ENCODE measurements at regions not wholly inside any gene's neighbourhood (a gene's known extent, or its start where the extent isn't known, plus 50 kb on each side); places are given as distances from the start of the nearest gene placed in this dataset.

DNA sequence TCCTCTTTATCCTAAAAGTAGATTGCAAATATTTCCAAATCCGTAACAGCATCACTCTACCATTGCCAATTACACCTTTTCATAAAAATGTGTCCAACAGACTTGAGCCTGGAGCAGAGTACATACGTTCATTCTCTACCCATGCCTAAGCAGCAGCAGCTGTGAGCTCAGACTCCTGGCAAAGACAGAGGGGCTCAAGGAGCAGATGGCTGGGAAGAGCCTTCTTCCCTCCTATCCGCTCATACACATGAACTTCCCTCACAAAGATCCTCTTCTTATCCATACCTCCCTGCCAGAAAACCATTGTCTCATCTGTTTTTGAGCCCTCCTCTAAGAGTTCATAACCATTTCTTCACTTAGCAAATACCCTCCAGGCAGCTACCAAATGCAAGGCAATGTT lies 164.3 kb upstream of the ARL4C start:
- H2AFZ ChIP-seq (ENCODE audit: insufficient read depth, low read length, poor library complexity), result no peak overlapping the region
- H2AK5ac ChIP-seq (ENCODE audit: low read length), result no peak overlapping the region
- H2BK12ac ChIP-seq (ENCODE audit: low read length), result no peak overlapping the region
- no peak overlapping the region for H3K18ac ChIP-seq (ENCODE audit: low read length)
- H3K27me3 ChIP-seq (ENCODE audit: insufficient read depth, low read length), result no peaks in the 10 kb centered on the region
- no peak overlapping the region for H4K12ac ChIP-seq (ENCODE audit: low read depth, low read length)
- no peak overlapping the region for H3K9ac ChIP-seq (ENCODE audit: low read length)
- peaks cover 10% of the 10 kb centered on the region for H3K9me3 ChIP-seq (ENCODE audit: insufficient read depth, low read depth, low read length)
- H3K23ac ChIP-seq (ENCODE audit: low read length), result no peak overlapping the region
- H3K4me1 ChIP-seq (ENCODE audit: control insufficient read depth in 1 of 2, insufficient read depth in 2 of 2, low read length in 2 of 2), result no peaks in the 10 kb centered on the region
- no peak overlapping the region for H4K8ac ChIP-seq (ENCODE audit: low read depth, low read length)
- H3K79me1 ChIP-seq (ENCODE audit: low read length), result no peaks in the 10 kb centered on the region
- no peaks in the 10 kb centered on the region for H3K79me2 ChIP-seq (ENCODE audit: control insufficient read depth, insufficient read depth, low read length, poor library complexity)
- no peak overlapping the region for H3K14ac ChIP-seq (ENCODE audit: low read length)
- no peaks in the 10 kb centered on the region for H3K36me3 ChIP-seq (ENCODE audit: control insufficient read depth in 1 of 2, insufficient read depth in 2 of 2, low read length in 2 of 2)
- H3K4me2 ChIP-seq (ENCODE audit: low read length), result no peak overlapping the region
- no peak overlapping the region for H4K91ac ChIP-seq (ENCODE audit: low read depth, low read length)
- 100% methylated on average over 1 of the region's 3 CpGs for WGBS (ENCODE audit: extremely low coverage, insufficient coverage, insufficient read length)
- no peak overlapping the region for H2BK120ac ChIP-seq (ENCODE audit: insufficient read depth, low read length, poor library complexity)
- no peak overlapping the region for H3K27ac ChIP-seq (ENCODE audit: low read depth, low read length)
- DNase-seq, result no peak
- H2BK5ac ChIP-seq (ENCODE audit: low read depth, low read length, poor library complexity), result no peak overlapping the region
- H3K4ac ChIP-seq (ENCODE audit: low read depth, low read length), result no peak overlapping the region
- no peak overlapping the region for H3K4me3 ChIP-seq (ENCODE audit: low read depth, low read length)

GRCh38 chr2:234655706-234656105 lies 158.8 kb upstream of the ARL4C start:
- no peaks in the 10 kb centered on the region for H3K79me1 ChIP-seq (ENCODE audit: low read length)
- H2BK5ac ChIP-seq (ENCODE audit: low read depth, low read length, poor library complexity), result no peak overlapping the region
- H2AK5ac ChIP-seq (ENCODE audit: low read length), result no peak overlapping the region
- no peak overlapping the region for H4K91ac ChIP-seq (ENCODE audit: low read depth, low read length)
- H4K12ac ChIP-seq (ENCODE audit: low read depth, low read length), result no peak overlapping the region
- H3K27me3 ChIP-seq (ENCODE audit: insufficient read depth, low read length), result no peaks in the 10 kb centered on the region
- H3K4me1 ChIP-seq (ENCODE audit: control insufficient read depth in 1 of 2, insufficient read depth in 2 of 2, low read length in 2 of 2), result no peaks in the 10 kb centered on the region
- H3K18ac ChIP-seq (ENCODE audit: low read length), result no peak overlapping the region
- no peaks in the 10 kb centered on the region for H3K79me2 ChIP-seq (ENCODE audit: control insufficient read depth, insufficient read depth, low read length, poor library complexity)
- H3K4me2 ChIP-seq (ENCODE audit: low read length), result no peak overlapping the region
- H2BK12ac ChIP-seq (ENCODE audit: low read length), result no peak overlapping the region
- H3K9me3 ChIP-seq (ENCODE audit: insufficient read depth, low read depth, low read length), result no peaks in the 10 kb centered on the region
- H3K4me3 ChIP-seq (ENCODE audit: low read depth, low read length), result no peak overlapping the region
- H3K23ac ChIP-seq (ENCODE audit: low read length), result no peak overlapping the region
- H2BK120ac ChIP-seq (ENCODE audit: insufficient read depth, low read length, poor library complexity), result no peak overlapping the region
- H3K14ac ChIP-seq (ENCODE audit: low read length), result no peak overlapping the region
- no peak overlapping the region for H3K9ac ChIP-seq (ENCODE audit: low read length)
- no peak overlapping the region for H3K27ac ChIP-seq (ENCODE audit: low read depth, low read length)
- no peak overlapping the region for H3K4ac ChIP-seq (ENCODE audit: low read depth, low read length)
- no peak for DNase-seq
- no CpG with 5 or more reads among the region's 2 CpGs for WGBS (ENCODE audit: extremely low coverage, insufficient coverage, insufficient read length)
- H2AFZ ChIP-seq (ENCODE audit: insufficient read depth, low read length, poor library complexity), result no peak overlapping the region
- H4K8ac ChIP-seq (ENCODE audit: low read depth, low read length), result no peak overlapping the region
- no peaks in the 10 kb centered on the region for H3K36me3 ChIP-seq (ENCODE audit: control insufficient read depth in 1 of 2, insufficient read depth in 2 of 2, low read length in 2 of 2)

DNA sequence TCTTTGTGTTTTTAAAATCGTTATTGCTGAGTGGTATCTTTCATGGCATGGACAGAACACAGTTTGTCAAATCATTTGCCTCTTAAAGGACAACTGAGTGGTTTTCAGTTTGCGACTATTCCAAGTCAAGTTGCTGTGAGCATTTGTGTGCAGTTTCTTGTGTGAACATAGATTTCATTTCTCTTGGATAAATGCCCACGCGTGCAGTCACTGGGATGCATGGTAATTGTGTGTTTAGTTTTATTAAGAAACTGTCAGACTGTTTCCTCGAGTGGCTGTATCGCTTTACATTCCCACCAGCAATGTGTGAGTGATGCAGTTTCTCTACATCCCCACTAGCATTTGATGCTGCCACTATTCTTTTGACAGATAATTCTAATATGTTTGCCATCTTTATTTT lies 154.0 kb upstream of the ARL4C start:
- H2BK5ac ChIP-seq (ENCODE audit: low read depth, low read length, poor library complexity), result no peak overlapping the region

DNA sequence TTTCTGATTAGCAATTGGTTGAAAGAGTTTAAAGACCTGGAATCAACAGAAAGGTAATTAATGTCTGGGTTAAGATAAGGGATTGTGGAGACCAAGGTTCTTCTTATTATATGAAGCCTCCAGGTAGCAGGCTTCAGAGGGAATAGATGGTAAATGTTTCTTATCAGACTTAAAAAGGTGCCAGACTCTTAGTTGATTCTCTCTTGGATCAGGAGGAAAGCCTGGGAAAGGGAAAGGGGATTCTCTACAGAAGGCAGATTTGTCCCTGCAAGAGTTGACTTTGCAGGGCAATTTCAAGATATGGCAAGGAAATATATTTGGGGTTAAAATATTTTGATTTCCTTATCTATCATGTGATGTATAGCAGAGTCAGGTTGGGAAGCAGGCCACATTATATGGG lies 153.1 kb upstream of the ARL4C start:
- no peak overlapping the region for H2BK5ac ChIP-seq (ENCODE audit: low read depth, low read length, poor library complexity)
- no peak overlapping the region for H3K9ac ChIP-seq (ENCODE audit: low read length)
- no peak overlapping the region for H4K91ac ChIP-seq (ENCODE audit: low read depth, low read length)
- H3K23ac ChIP-seq (ENCODE audit: low read length), result no peak overlapping the region
- H4K8ac ChIP-seq (ENCODE audit: low read depth, low read length), result no peak overlapping the region
- H3K14ac ChIP-seq (ENCODE audit: low read length), result no peak overlapping the region
- no peak overlapping the region for H3K4me3 ChIP-seq (ENCODE audit: low read depth, low read length)
- H3K79me1 ChIP-seq (ENCODE audit: low read length), result no peaks in the 10 kb centered on the region
- DNase-seq, result no peak
- no peak overlapping the region for H3K4ac ChIP-seq (ENCODE audit: low read depth, low read length)
- no peak overlapping the region for H2AK5ac ChIP-seq (ENCODE audit: low read length)
- H3K4me1 ChIP-seq (ENCODE audit: control insufficient read depth in 1 of 2, insufficient read depth in 2 of 2, low read length in 2 of 2), result no peaks in the 10 kb centered on the region
- H2AFZ ChIP-seq (ENCODE audit: insufficient read depth, low read length, poor library complexity), result no peak overlapping the region
- H3K79me2 ChIP-seq (ENCODE audit: control insufficient read depth, insufficient read depth, low read length, poor library complexity), result no peaks in the 10 kb centered on the region
- no peaks in the 10 kb centered on the region for H3K36me3 ChIP-seq (ENCODE audit: control insufficient read depth in 1 of 2, insufficient read depth in 2 of 2, low read length in 2 of 2)
- H3K18ac ChIP-seq (ENCODE audit: low read length), result no peak overlapping the region
- no peak overlapping the region for H4K12ac ChIP-seq (ENCODE audit: low read depth, low read length)
- no peaks in the 10 kb centered on the region for H3K27me3 ChIP-seq (ENCODE audit: insufficient read depth, low read length)
- no peak overlapping the region for H2BK12ac ChIP-seq (ENCODE audit: low read length)
- H2BK120ac ChIP-seq (ENCODE audit: insufficient read depth, low read length, poor library complexity), result no peak overlapping the region
- H3K9me3 ChIP-seq (ENCODE audit: insufficient read depth, low read depth, low read length), result no peaks in the 10 kb centered on the region
- no peak overlapping the region for H3K4me2 ChIP-seq (ENCODE audit: low read length)
- no peak overlapping the region for H3K27ac ChIP-seq (ENCODE audit: low read depth, low read length)

More for the DNA sequence above, 154.0 kb upstream of the ARL4C start:
- H2AK5ac ChIP-seq (ENCODE audit: low read length), result no peak overlapping the region
- H3K9ac ChIP-seq (ENCODE audit: low read length), result no peak overlapping the region
- H4K12ac ChIP-seq (ENCODE audit: low read depth, low read length), result no peak overlapping the region
- H4K91ac ChIP-seq (ENCODE audit: low read depth, low read length), result no peak overlapping the region
- H3K9me3 ChIP-seq (ENCODE audit: insufficient read depth, low read depth, low read length), result no peaks in the 10 kb centered on the region
- no peak overlapping the region for H3K4me2 ChIP-seq (ENCODE audit: low read length)
- H3K23ac ChIP-seq (ENCODE audit: low read length), result no peak overlapping the region
- no peak overlapping the region for H2BK12ac ChIP-seq (ENCODE audit: low read length)
- no peaks in the 10 kb centered on the region for H3K36me3 ChIP-seq (ENCODE audit: control insufficient read depth in 1 of 2, insufficient read depth in 2 of 2, low read length in 2 of 2)
- no peaks in the 10 kb centered on the region for H3K79me2 ChIP-seq (ENCODE audit: control insufficient read depth, insufficient read depth, low read length, poor library complexity)
- no peaks in the 10 kb centered on the region for H3K27me3 ChIP-seq (ENCODE audit: insufficient read depth, low read length)
- H4K8ac ChIP-seq (ENCODE audit: low read depth, low read length), result no peak overlapping the region
- H3K4me3 ChIP-seq (ENCODE audit: low read depth, low read length), result no peak overlapping the region
- WGBS (ENCODE audit: extremely low coverage, insufficient coverage, insufficient read length), result no CpG with 5 or more reads among the region's 6 CpGs
- H3K4me1 ChIP-seq (ENCODE audit: control insufficient read depth in 1 of 2, insufficient read depth in 2 of 2, low read length in 2 of 2), result no peaks in the 10 kb centered on the region
- H2BK120ac ChIP-seq (ENCODE audit: insufficient read depth, low read length, poor library complexity), result no peak overlapping the region
- H3K79me1 ChIP-seq (ENCODE audit: low read length), result no peaks in the 10 kb centered on the region
- no peak overlapping the region for H3K4ac ChIP-seq (ENCODE audit: low read depth, low read length)
- DNase-seq, result no peak
- no peak overlapping the region for H3K14ac ChIP-seq (ENCODE audit: low read length)
- H3K27ac ChIP-seq (ENCODE audit: low read depth, low read length), result no peak overlapping the region
- no peak overlapping the region for H3K18ac ChIP-seq (ENCODE audit: low read length)
- H2AFZ ChIP-seq (ENCODE audit: insufficient read depth, low read length, poor library complexity), result no peak overlapping the region

Measured in trophoblast cell (in vitro differentiated cells and primary cell).